Endometrial microvascular endothelial cells (primary cell): ENCODE measurements at regions not wholly inside any gene's neighbourhood (a gene's known extent, or its start where the extent isn't known, plus 50 kb on each side); places are given as distances from the start of the nearest gene placed in this dataset.

Experiments
- in situ Hi-C: cut with HindIII; loops from 2 replicates; pipeline ENCODE4 v1.10.0; 2017; ENCODE audit warnings: low sequenced_read_pairs, low pct_unique_long_range_greater_than_20kb; ENCODE audit errors: inconsistent ontology term

GRCh38 chr18:55657572-55658331 is 69.8 kb upstream of the TCF4 start:
- in situ Hi-C loops = no loop called here

DNA sequence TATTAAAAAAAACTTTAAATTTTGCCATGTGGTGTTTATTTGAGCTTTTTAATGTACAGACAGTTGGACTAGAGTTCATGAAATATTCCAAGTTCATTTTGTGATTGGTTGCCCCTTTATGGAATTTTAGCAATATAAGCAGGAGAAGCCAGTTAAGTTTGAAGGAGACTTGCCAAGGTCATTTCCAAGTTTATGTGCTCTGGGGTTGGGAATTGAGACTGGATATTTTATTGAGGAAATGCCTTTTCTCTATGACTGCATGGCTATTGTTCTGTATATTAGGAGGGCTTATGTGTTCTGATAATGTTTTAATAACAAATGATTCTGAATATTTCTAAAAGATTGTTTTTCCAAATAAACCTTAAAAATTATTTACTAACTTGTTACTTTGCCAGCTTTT is 67.0 kb upstream of the TCF4 start:
- in situ Hi-C loops = no loop called here

GRCh38 chr18:55651236-55651635 is 63.2 kb upstream of the TCF4 start:
- in situ Hi-C loops = no loop called here

DNA sequence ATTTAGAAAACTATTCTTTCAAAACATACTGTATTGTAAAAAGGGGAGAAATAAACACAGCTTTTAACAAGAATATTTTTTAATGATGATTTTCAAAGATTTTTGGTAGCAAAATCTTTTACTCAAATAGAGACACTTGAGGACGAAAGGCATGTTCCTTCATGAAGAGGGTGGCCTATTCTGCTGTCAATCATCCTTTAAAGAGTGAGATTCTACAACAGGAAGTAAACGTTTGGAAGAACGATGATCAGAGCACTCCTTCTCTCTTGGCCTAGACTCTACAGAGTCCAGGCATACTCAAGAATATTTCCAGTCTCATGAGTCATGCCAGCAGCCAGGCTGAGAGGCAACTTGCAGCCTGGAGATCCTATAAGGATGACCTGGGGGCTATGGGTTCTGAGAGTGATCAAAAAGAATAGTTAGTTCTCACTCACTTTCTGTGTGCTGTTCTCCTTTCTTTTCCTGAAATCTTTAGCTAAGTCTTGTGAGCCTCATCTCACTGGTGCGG is 62.4 kb upstream of the TCF4 start:
- in situ Hi-C loops = no loop called here

- in situ Hi-C loops = no loop called here
Measured at GRCh38 chr18:55647331-55647730, 59.3 kb upstream of the TCF4 start.

DNA sequence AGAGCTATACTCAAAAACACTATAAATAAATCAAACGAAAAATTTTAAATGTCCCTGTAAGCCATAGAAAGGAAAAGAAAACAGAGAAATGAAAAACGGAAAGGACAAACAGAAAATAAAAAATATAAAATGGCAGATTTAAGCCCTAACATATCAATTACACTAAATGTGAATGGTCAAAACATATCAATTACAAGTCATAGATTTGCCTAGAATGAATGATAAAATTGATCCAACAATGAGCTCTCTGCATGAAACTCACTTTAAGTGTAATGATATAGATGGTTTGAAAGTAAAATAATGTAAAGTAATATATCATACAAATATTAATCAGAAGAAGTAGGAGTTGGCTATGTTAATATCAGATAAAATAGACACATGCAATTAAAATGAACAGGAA is 54.2 kb upstream of the TCF4 start:
- in situ Hi-C loops = no loop called here

- in situ Hi-C loops = no loop called here
Measured at GRCh38 chr18:55641486-55641885, 53.5 kb upstream of the TCF4 start.
